CD4-positive, alpha-beta T cell (primary cell): ENCODE measurements at regions not wholly inside any gene's neighbourhood (a gene's known extent, or its start where the extent isn't known, plus 50 kb on each side); places are given as distances from the start of the nearest gene placed in this dataset.

Experiments
- ATAC-seq: fragments of 200-7000 bp; cut with Tn5 transposase; one replicate; pipeline ENCODE4 v1.10.0; 2022; ENCODE audit warnings: mild to moderate bottlenecking; ENCODE audit not compliant: poor library complexity
- CTCF ChIA-PET: fragments of 350-600 bp; sonication (Branson Sonifier 250); formaldehyde crosslinking; loops from one replicate; lab custom pipeline; 2021; ENCODE audit warnings: antibody characterized with exemption, inconsistent platforms; lab: Charles Lee
- POLR2A ChIA-PET: fragments of 350-600 bp; sonication (Branson Sonifier 250); formaldehyde crosslinking; loops from one replicate; lab custom pipeline; 2021; ENCODE audit warnings: antibody characterized with exemption, inconsistent platforms; lab: Charles Lee
- DNase-seq, 14 experiments: peaks; one replicate each; pipeline ENCODE4 v3.0.0-alpha.2; 2013 to 2020; ENCODE audit warnings: mixed read lengths in 2 of 14
- H3K27ac ChIP-seq, 2 donors: one replicate each; pipeline versions ENCODE4 v1.5.1 to v1.7.0; 2013; ENCODE audit warnings: low read length in 2 of 2, low read depth in 1 of 2, mild to moderate bottlenecking in 1 of 2
- H3K27me3 ChIP-seq, 2 experiments: 1 replicate in 1 of 2; 2 replicates in 1 of 2; pipeline versions ENCODE4 v1.6.1 to v1.7.0; 2013; ENCODE audit warnings: low read length in 2 of 2, control low read depth in 1 of 2, mild to moderate bottlenecking in 1 of 2, moderate library complexity in 1 of 2; ENCODE audit not compliant: insufficient read depth in 2 of 2, control insufficient read depth in 1 of 2
- H3K36me3 ChIP-seq: one replicate; pipeline ENCODE4 v1.6.1; 2013; ENCODE audit warnings: low read length, control low read depth; ENCODE audit not compliant: insufficient read depth
- H3K4me1 ChIP-seq: one replicate; pipeline ENCODE4 v1.6.1; 2013; ENCODE audit warnings: low read length, control low read depth; ENCODE audit not compliant: insufficient read depth
- H3K4me3 ChIP-seq: one replicate; pipeline ENCODE4 v1.5.1; 2013; ENCODE audit warnings: mild to moderate bottlenecking, low read length, moderate library complexity
- H3K9me3 ChIP-seq, 2 experiments: 1 replicate in 1 of 2; 2 replicates in 1 of 2; pipeline versions ENCODE4 v1.6.1 to v1.7.0; 2013; ENCODE audit warnings: low read length in 2 of 2, mild to moderate bottlenecking in 2 of 2, control low read depth in 1 of 2, moderate library complexity in 1 of 2; ENCODE audit not compliant: control insufficient read depth in 1 of 2, insufficient read depth in 1 of 2
- H3K27ac Mint-ChIP-seq: one replicate; pipeline ENCODE4 v1.8.0; 2020; ENCODE audit warnings: mixed read lengths
- H3K27me3 Mint-ChIP-seq: one replicate; pipeline ENCODE4 v1.8.0; 2021; ENCODE audit warnings: mixed read lengths
- H3K36me3 Mint-ChIP-seq: one replicate; pipeline ENCODE4 v1.8.0; 2021; ENCODE audit warnings: low read depth, mixed read lengths
- H3K4me1 Mint-ChIP-seq: one replicate; pipeline ENCODE4 v1.8.0; 2021; ENCODE audit warnings: low read depth, mixed read lengths
- H3K4me3 Mint-ChIP-seq: one replicate; pipeline ENCODE4 v1.8.0; 2020; ENCODE audit warnings: mild to moderate bottlenecking, mixed read lengths
- H3K9me3 Mint-ChIP-seq: one replicate; pipeline ENCODE4 v1.8.0; 2020; ENCODE audit warnings: mixed read lengths
- intact Hi-C, 2 experiments: fragments of 100-400 bp; cut with DNase I in 1 of 2; cut with micrococcal nuclease in 1 of 2; formaldehyde crosslinking; loops; one replicate each; pipeline versions ENCODE4 v1.15.1 to v1.9.0; 2023 to 2025; cut with DNase I, micrococcal nuclease
- TF ChIP-seq, protein P1 (sequence below): fragments of 200-600 bp; IDR thresholded peaks from one replicate; pipeline ENCODE4 v1.8.0; 2022; ENCODE audit warnings: antibody characterized with exemption, mild to moderate bottlenecking

DNA sequence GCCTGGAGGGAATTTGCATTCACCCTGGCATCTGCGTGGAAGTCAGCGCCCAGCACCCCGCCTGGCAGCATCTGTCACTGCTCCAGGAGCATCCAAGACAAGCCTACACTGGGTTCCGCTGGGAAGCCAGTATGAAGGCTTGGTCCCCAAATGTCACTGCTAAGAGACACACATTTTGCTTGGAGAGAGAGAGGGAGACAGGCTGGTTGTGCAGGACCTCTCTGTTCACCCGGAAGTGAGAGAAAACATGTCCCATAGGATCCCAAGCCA, 119.5 kb downstream of the SEC23IP start:
- intact Hi-C loops = no loop called here
- ATAC-seq = no peak
- Mint-ChIP-seq H3K36me3 (no peaks in the 10 kb centered on the region), H3K27ac (no peak overlapping the region), H3K9me3 (no peaks in the 10 kb centered on the region), H3K4me1 (no peaks in the 10 kb centered on the region), H3K4me3 (no peak overlapping the region), H3K27me3 (peaks cover 76% of the 10 kb centered on the region)
- Histone ChIP-seq H3K4me1 (no peaks in the 10 kb centered on the region), H3K9me3 (peaks cover 0 to 9% of the 10 kb centered on the region in 2 experiments), H3K4me3 (no peak overlapping the region), H3K27me3 (peaks cover 15 to 17% of the 10 kb centered on the region in 2 experiments), H3K36me3 (no peaks in the 10 kb centered on the region), H3K27ac (no peak overlapping the region)
- DNase-seq = no peak
- TF ChIP-seq, protein P1, sequence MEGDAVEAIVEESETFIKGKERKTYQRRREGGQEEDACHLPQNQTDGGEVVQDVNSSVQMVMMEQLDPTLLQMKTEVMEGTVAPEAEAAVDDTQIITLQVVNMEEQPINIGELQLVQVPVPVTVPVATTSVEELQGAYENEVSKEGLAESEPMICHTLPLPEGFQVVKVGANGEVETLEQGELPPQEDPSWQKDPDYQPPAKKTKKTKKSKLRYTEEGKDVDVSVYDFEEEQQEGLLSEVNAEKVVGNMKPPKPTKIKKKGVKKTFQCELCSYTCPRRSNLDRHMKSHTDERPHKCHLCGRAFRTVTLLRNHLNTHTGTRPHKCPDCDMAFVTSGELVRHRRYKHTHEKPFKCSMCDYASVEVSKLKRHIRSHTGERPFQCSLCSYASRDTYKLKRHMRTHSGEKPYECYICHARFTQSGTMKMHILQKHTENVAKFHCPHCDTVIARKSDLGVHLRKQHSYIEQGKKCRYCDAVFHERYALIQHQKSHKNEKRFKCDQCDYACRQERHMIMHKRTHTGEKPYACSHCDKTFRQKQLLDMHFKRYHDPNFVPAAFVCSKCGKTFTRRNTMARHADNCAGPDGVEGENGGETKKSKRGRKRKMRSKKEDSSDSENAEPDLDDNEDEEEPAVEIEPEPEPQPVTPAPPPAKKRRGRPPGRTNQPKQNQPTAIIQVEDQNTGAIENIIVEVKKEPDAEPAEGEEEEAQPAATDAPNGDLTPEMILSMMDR = no peak
- ChIA-PET POLR2A (no interaction called here), CTCF (no interaction called here)

DNA sequence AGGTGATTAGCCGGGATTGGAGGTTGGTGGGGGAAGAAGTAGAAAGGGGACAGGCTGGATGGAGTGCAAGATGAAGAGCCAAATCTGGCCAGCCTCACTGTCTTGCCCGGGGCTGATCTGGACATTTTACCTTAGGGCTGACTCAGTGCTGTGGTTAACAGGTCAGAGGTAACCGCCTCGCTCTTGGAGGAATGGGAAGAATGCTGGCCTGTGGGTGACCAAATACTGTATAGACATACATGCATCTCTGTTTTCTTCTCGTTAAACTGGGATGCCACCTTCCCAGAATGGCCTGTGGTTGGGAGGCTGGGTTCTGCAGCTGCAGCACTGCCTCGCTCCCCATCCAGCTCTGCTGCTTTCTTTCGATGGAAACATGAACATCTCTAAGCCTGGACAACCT, 120.0 kb downstream of the SEC23IP start:
- ATAC-seq = no peak
- H3K9me3 ChIP-seq = peaks cover 0 to 9% of the 10 kb centered on the region in 2 experiments
- no peaks in the 10 kb centered on the region for H3K36me3 ChIP-seq
- no peak for DNase-seq
- Mint-ChIP-seq H3K27ac (no peak overlapping the region), H3K4me3 (no peak overlapping the region), H3K4me1 (no peaks in the 10 kb centered on the region), H3K27me3 (peaks cover 78% of the 10 kb centered on the region), H3K36me3 (no peaks in the 10 kb centered on the region), H3K9me3 (no peaks in the 10 kb centered on the region)
- H3K27me3 ChIP-seq = peaks cover 15 to 17% of the 10 kb centered on the region in 2 experiments
- intact Hi-C loops = no loop called here
- no peak overlapping the region for H3K27ac ChIP-seq
- H3K4me3 ChIP-seq = no peak overlapping the region
- ChIA-PET CTCF (no interaction called here), POLR2A (no interaction called here)
- TF ChIP-seq, protein P1 = no peak
- H3K4me1 ChIP-seq = no peaks in the 10 kb centered on the region

DNA sequence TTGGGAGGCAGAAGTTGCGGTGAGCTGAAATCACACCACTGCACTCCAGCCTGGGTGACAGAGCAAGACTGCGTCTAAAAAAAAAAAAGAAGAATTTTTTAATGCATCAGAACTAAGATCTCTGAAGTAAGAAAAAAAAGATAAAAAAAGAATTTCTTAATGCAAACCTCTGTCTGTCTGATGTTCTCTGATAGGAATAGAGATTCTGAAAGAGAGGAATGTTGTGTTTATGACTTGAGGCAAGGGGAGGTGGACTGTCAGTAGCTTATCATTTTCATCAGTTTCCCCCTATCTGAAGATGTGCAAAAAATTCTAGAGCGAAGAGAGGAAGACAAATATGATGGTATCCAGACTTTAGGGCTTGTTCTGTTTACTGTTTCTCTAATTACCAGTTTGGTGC, 121.5 kb downstream of the SEC23IP start:
- ChIA-PET CTCF (no interaction called here), POLR2A (interaction anchor here (0.6 kb wide), 1 partner anchor 54 kb away, joined by 4 read pairs; no protein-coding TSS in a partner anchor)
- Histone ChIP-seq H3K27ac (no peak overlapping the region), H3K4me1 (no peaks in the 10 kb centered on the region), H3K4me3 (no peak overlapping the region), H3K36me3 (no peaks in the 10 kb centered on the region), H3K27me3 (peaks cover 14 to 15% of the 10 kb centered on the region in 2 experiments), H3K9me3 (peaks cover 0 to 9% of the 10 kb centered on the region in 2 experiments)
- Mint-ChIP-seq H3K36me3 (no peaks in the 10 kb centered on the region), H3K9me3 (no peaks in the 10 kb centered on the region), H3K27me3 (peaks cover 67% of the 10 kb centered on the region), H3K4me1 (no peaks in the 10 kb centered on the region), H3K4me3 (no peak overlapping the region), H3K27ac (no peak overlapping the region)
- no peak for DNase-seq
- no peak for ATAC-seq
- TF ChIP-seq, protein P1 = no peak
- intact Hi-C loops = no loop called here
